WI38 (cell line): ENCODE measurements at regions not wholly inside any gene's neighbourhood (a gene's known extent, or its start where the extent isn't known, plus 50 kb on each side); places are given as distances from the start of the nearest gene placed in this dataset.

Experiments
- H3K4me3 ChIP-seq: 2 replicates; pipeline ENCODE4 v1.5.1; 2011; ENCODE audit warnings: low read depth, mild to moderate bottlenecking, control low read depth, low read length
- CTCF ChIP-seq: IDR thresholded peaks from 2 replicates; pipeline ENCODE4 v1.5.1; 2012; ENCODE audit warnings: low read depth, mild to moderate bottlenecking, control low read depth, low read length

DNA sequence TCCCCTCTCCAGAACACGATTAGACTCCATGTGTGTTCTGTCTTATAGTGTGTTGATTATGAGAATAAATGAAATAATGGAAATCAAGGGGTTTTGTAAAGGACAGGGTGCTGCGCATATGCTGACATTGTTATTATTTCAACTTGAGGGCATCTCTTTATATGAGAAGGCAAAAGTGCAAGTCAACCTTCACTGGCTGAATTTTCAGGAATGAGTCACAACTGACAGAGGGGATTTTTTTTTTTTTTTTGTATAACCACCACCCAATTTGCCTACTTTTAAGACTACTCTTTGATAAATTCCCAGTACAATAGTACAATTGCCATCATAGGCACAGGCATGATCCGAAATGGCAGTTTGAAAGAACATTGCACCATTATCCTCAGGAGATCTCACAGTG, 419.2 kb upstream of the NMUR2 start:
- TF ChIP-seq CTCF: no peak

GRCh38 chr5:152838241-152838786, 433.2 kb upstream of the NMUR2 start:
- no peak for TF ChIP-seq CTCF
- H3K4me3 ChIP-seq: no peak overlapping the region

More for the DNA sequence above, 419.2 kb upstream of the NMUR2 start:
- no peak overlapping the region for H3K4me3 ChIP-seq

GRCh38 chr5:152844713-152845112, 439.6 kb upstream of the NMUR2 start:
- H3K4me3 ChIP-seq: no peak overlapping the region
- TF ChIP-seq CTCF: no peak

GRCh38 chr5:152853361-152853760, 448.3 kb upstream of the NMUR2 start:
- TF ChIP-seq CTCF: no peak
- H3K4me3 ChIP-seq: no peak overlapping the region

DNA sequence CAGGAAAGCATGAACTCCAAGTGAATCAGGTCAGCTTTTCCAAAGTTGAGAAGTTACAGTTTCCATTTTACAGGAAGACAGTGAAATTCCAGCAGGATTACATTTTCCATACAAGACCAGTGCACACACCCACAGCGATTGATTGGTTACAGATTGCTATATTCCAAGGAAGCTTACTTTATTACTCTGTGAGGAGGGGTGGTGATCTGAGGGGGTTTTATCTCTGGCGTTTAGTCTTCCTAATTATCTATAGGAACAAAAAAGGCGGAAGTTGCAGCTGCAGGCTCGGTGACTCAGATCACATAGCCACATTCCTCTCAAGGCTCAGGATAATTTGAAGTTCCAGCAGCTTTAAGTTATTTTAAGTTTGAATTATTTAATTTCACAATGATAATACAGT, 450.4 kb upstream of the NMUR2 start:
- TF ChIP-seq CTCF: no peak

GRCh38 chr5:152861231-152861630, 456.2 kb upstream of the NMUR2 start:
- H3K4me3 ChIP-seq: no peak overlapping the region
- TF ChIP-seq CTCF: no peak

More for the DNA sequence above, 450.4 kb upstream of the NMUR2 start:
- H3K4me3 ChIP-seq: no peak overlapping the region

DNA sequence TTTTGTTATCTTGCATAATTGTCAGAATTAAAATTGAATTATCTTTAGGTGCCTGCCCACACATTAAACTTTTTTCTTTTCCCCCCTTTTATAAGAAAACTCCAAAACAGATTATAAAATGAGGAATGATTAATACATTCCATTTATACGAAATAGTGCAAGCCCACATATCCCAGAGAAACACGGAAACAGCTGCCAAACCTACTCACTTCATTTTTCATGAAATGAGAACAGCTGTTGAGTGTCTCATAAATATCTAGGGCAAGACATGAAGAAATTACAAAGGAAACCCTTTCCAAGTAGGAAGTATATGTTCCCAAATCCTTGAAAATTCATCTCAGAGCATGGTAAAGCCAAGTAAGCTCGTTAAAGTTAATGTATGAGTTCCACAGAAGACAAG, 459.4 kb upstream of the NMUR2 start:
- TF ChIP-seq CTCF: no peak
- H3K4me3 ChIP-seq: no peak overlapping the region
